NT2/D1 (cell line): ENCODE measurements at regions not wholly inside any gene's neighbourhood (a gene's known extent, or its start where the extent isn't known, plus 50 kb on each side); places are given as distances from the start of the nearest gene placed in this dataset.

ENCODE experiments used
- DNase-seq: peaks from one replicate; pipeline ENCODE4 v3.0.0-alpha.2; 2011; ENCODE audit warnings: low read depth, low spot score
- H3K27me3 ChIP-seq: 2 replicates; pipeline ENCODE4 v1.6.0; 2011; ENCODE audit warnings: mild to moderate bottlenecking; ENCODE audit not compliant: insufficient read length, insufficient read depth
- H3K36me3 ChIP-seq: 2 replicates; pipeline ENCODE4 v1.6.1; 2011; ENCODE audit warnings: mild to moderate bottlenecking, low read length, mixed read lengths; ENCODE audit not compliant: insufficient read depth, insufficient read length
- H3K4me1 ChIP-seq: 2 replicates; pipeline ENCODE4 v1.5.1; 2011; ENCODE audit not compliant: insufficient read depth, insufficient read length
- H3K4me3 ChIP-seq: 2 replicates; pipeline ENCODE4 v1.5.1; 2011; ENCODE audit warnings: low read depth; ENCODE audit not compliant: insufficient read length
- H3K9ac ChIP-seq: 2 replicates; pipeline ENCODE4 v1.6.0; 2011; ENCODE audit warnings: low read depth; ENCODE audit not compliant: insufficient read length
- H3K9me3 ChIP-seq: 2 replicates; pipeline ENCODE4 v1.5.1; 2011; ENCODE audit warnings: mild to moderate bottlenecking, low read length; ENCODE audit not compliant: insufficient read depth
- SUZ12 ChIP-seq: IDR thresholded peaks from 2 replicates; pipeline ENCODE4 v1.6.1; 2011; ENCODE audit not compliant: insufficient read length, insufficient read depth; ENCODE audit errors: extremely low read depth
- YY1 ChIP-seq: IDR thresholded peaks from 2 replicates; pipeline ENCODE4 v1.6.1; 2011; ENCODE audit not compliant: insufficient read length, insufficient read depth
- ZNF274 ChIP-seq: IDR thresholded peaks from 2 replicates; pipeline ENCODE4 v1.6.1; 2011; ENCODE audit warnings: mild to moderate bottlenecking, low read depth, low read length

DNA sequence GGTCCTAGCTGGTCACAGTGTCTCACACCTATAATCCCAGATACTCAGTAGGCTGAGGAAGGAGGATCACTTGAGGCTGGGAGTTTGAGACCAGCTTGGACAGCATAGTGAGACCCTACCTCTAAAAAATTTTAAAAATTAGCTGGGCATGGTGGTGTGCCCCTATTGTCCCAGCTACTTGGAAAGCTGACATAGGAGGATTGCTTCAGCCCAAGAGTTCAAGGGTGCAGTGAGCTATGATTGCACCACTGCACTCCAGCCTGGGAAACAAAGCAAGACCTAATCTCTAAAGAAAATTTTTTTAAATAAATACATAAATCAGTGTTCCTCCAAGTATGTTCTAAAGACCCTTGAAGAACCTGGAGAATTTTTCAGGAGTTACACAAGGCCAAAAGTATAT is 50.6 kb upstream of the GNAO1 start:
- no peak for TF ChIP-seq YY1
- no peak for TF ChIP-seq SUZ12
- TF ChIP-seq ZNF274, result no peak
- Histone ChIP-seq H3K36me3 (no peaks in the 10 kb centered on the region), H3K4me1 (no peaks in the 10 kb centered on the region), H3K4me3 (no peak overlapping the region), H3K9me3 (no peaks in the 10 kb centered on the region), H3K27me3 (no peaks in the 10 kb centered on the region), H3K9ac (no peak overlapping the region)
- DNase-seq, result no peak

- no peak for DNase-seq
- Histone ChIP-seq H3K36me3 (no peaks in the 10 kb centered on the region), H3K4me1 (no peaks in the 10 kb centered on the region), H3K9me3 (no peaks in the 10 kb centered on the region), H3K4me3 (no peak overlapping the region), H3K9ac (no peak overlapping the region), H3K27me3 (no peaks in the 10 kb centered on the region)
- TF ChIP-seq YY1 (no peak), ZNF274 (no peak), SUZ12 (no peak)
Observed at GRCh38 chr16:56137269-56137668, 54.0 kb upstream of the GNAO1 start.

GRCh38 chr16:56136256-56136655 is 55.0 kb upstream of the GNAO1 start:
- H3K36me3 ChIP-seq, result no peaks in the 10 kb centered on the region
- no peak overlapping the region for H3K9ac ChIP-seq
- no peak for DNase-seq
- no peaks in the 10 kb centered on the region for H3K27me3 ChIP-seq
- no peak overlapping the region for H3K4me3 ChIP-seq
- H3K9me3 ChIP-seq, result no peaks in the 10 kb centered on the region
- no peak for TF ChIP-seq SUZ12
- no peak for TF ChIP-seq YY1
- no peak for TF ChIP-seq ZNF274
- H3K4me1 ChIP-seq, result no peaks in the 10 kb centered on the region

- Histone ChIP-seq H3K4me3 (no peak overlapping the region), H3K9me3 (no peaks in the 10 kb centered on the region), H3K36me3 (no peaks in the 10 kb centered on the region), H3K9ac (no peak overlapping the region), H3K27me3 (no peaks in the 10 kb centered on the region), H3K4me1 (no peaks in the 10 kb centered on the region)
- no peak for DNase-seq
- TF ChIP-seq SUZ12 (no peak), ZNF274 (no peak), YY1 (no peak)
Observed at GRCh38 chr16:56134790-56135189, 56.5 kb upstream of the GNAO1 start.

DNA sequence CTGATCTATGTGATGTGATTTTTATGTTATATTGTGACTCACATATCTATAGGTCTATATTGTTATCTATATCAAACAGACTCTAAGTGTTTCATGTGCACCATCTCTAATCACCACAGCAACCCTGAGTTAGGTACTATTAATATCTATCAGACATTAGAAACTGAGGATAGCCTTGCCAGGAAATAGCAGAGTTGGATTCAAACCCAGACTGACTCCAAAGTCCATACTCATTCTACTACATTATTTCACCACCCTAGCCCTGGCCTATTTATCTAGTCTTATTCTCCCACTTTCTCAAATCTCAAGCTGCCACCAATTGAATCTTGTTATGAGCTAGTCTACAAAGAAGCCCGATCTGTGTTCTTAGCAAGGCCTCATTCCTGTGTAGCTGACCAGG is 65.4 kb upstream of the GNAO1 start:
- DNase-seq, result no peak
- Histone ChIP-seq H3K4me1 (no peaks in the 10 kb centered on the region), H3K4me3 (no peak overlapping the region), H3K9me3 (no peaks in the 10 kb centered on the region), H3K9ac (no peak overlapping the region), H3K27me3 (no peaks in the 10 kb centered on the region), H3K36me3 (no peaks in the 10 kb centered on the region)
- TF ChIP-seq SUZ12 (no peak), ZNF274 (no peak), YY1 (no peak)

GRCh38 chr16:56122251-56122650 is 69.0 kb upstream of the GNAO1 start:
- H3K9ac ChIP-seq, result no peak overlapping the region
- H3K4me3 ChIP-seq, result no peak overlapping the region
- TF ChIP-seq SUZ12 (no peak), ZNF274 (no peak), YY1 (no peak)

GRCh38 chr16:56121156-56121500 is 70.2 kb upstream of the GNAO1 start:
- TF ChIP-seq YY1 (no peak), ZNF274 (no peak), SUZ12 (no peak)
- Histone ChIP-seq H3K36me3 (no peaks in the 10 kb centered on the region), H3K4me3 (no peak overlapping the region), H3K9me3 (no peaks in the 10 kb centered on the region), H3K4me1 (peaks cover 4% of the 10 kb centered on the region), H3K27me3 (no peaks in the 10 kb centered on the region), H3K9ac (no peak overlapping the region)
- DNase-seq, result no peak

More at GRCh38 chr16:56122251-56122650, 69.0 kb upstream of the GNAO1 start:
- Histone ChIP-seq H3K4me1 (no peaks in the 10 kb centered on the region), H3K9me3 (no peaks in the 10 kb centered on the region), H3K36me3 (no peaks in the 10 kb centered on the region), H3K27me3 (no peaks in the 10 kb centered on the region)
- no peak for DNase-seq

- DNase-seq, result no peak
- Histone ChIP-seq H3K4me3 (no peak overlapping the region), H3K27me3 (no peaks in the 10 kb centered on the region), H3K9me3 (no peaks in the 10 kb centered on the region), H3K36me3 (no peaks in the 10 kb centered on the region), H3K4me1 (peaks cover 4% of the 10 kb centered on the region), H3K9ac (no peak overlapping the region)
- TF ChIP-seq SUZ12 (no peak), YY1 (no peak), ZNF274 (no peak)
Observed at GRCh38 chr16:56120447-56121155, 70.7 kb upstream of the GNAO1 start.
